OCI-LY1 (cell line): ENCODE measurements at regions not wholly inside any gene's neighbourhood (a gene's known extent, or its start where the extent isn't known, plus 50 kb on each side); places are given as distances from the start of the nearest gene placed in this dataset.
"Not testable (repeated sequence)": the region's sequence is repeated elsewhere in the genome, so short reads cannot be mapped to it uniquely, and the experiment has no call there.

Source experiments
- H2AFZ ChIP-seq: fragments of 200-600 bp; sonication (generic), shearing (Covaris generic); 2 replicates; pipeline ENCODE4 v1.6.0; 2014; ENCODE audit warnings: antibody characterized with exemption, mild to moderate bottlenecking, low read length
- H3F3A ChIP-seq: fragments of 200-600 bp; sonication (generic), shearing (Covaris generic); 2 replicates; pipeline ENCODE4 v1.6.0; 2014; ENCODE audit warnings: mild to moderate bottlenecking, antibody characterized with exemption, low read length, moderate library complexity; ENCODE audit not compliant: insufficient read depth
- H3K27ac ChIP-seq: fragments of 200-600 bp; sonication (generic); 2 replicates; pipeline ENCODE4 v1.5.1; 2014; ENCODE audit warnings: low read length, mixed run types, mild to moderate bottlenecking, low read depth; ENCODE audit not compliant: poor library complexity, severe bottlenecking
- H3K27me3 ChIP-seq: fragments of 200-600 bp; sonication (generic); 2 replicates; pipeline ENCODE4 v1.6.0; 2014; ENCODE audit warnings: antibody characterized with exemption, mild to moderate bottlenecking, low read length, moderate library complexity; ENCODE audit not compliant: insufficient read depth
- H3K36me3 ChIP-seq: fragments of 200-600 bp; sonication (generic); 2 replicates; pipeline ENCODE4 v1.6.1; 2014; ENCODE audit warnings: mild to moderate bottlenecking, antibody characterized with exemption, low read length, moderate library complexity, mixed read lengths; ENCODE audit not compliant: insufficient read depth
- H3K4me1 ChIP-seq: fragments of 200-600 bp; sonication (generic); 2 replicates; pipeline ENCODE4 v1.5.1; 2014; ENCODE audit warnings: mild to moderate bottlenecking, low read length, moderate library complexity; ENCODE audit not compliant: insufficient read depth, severe bottlenecking
- H3K4me2 ChIP-seq: fragments of 200-600 bp; sonication (generic), shearing (Covaris generic); 2 replicates; pipeline ENCODE4 v1.6.1; 2014; ENCODE audit warnings: low read length
- H3K4me3 ChIP-seq: fragments of 200-600 bp; sonication (generic); 2 replicates; pipeline ENCODE4 v1.5.1; 2014; ENCODE audit warnings: low read length, low read depth, mild to moderate bottlenecking, mixed read lengths; ENCODE audit not compliant: poor library complexity, severe bottlenecking
- H3K79me2 ChIP-seq: fragments of 200-600 bp; shearing (Covaris generic); 2 replicates; pipeline ENCODE4 v1.6.1; 2016; ENCODE audit warnings: mixed run types, low read length, mixed read lengths; ENCODE audit not compliant: insufficient read depth
- H3K9ac ChIP-seq: fragments of 200-600 bp; sonication (generic), shearing (Covaris generic); 2 replicates; pipeline ENCODE4 v1.6.1; 2014; ENCODE audit warnings: mild to moderate bottlenecking, low read length, mixed read lengths
- H3K9me2 ChIP-seq: fragments of 200-600 bp; sonication (generic), shearing (Covaris generic); 2 replicates; pipeline ENCODE4 v1.6.1; 2014; ENCODE audit warnings: low read depth, mild to moderate bottlenecking, low read length, mixed read lengths
- H3K9me3 ChIP-seq: fragments of 200-600 bp; shearing (Covaris generic); 2 replicates; pipeline ENCODE4 v1.6.1; 2014; ENCODE audit warnings: low read length, mixed read lengths
- H4K20me1 ChIP-seq: fragments of 200-600 bp; sonication (generic), shearing (Covaris generic); 2 replicates; pipeline ENCODE4 v1.6.0; 2016; ENCODE audit warnings: mild to moderate bottlenecking, low read length; ENCODE audit not compliant: insufficient read depth
- CTCF ChIP-seq: fragments of 200-600 bp; sonication (generic), shearing (Covaris generic); IDR thresholded peaks from 2 replicates; pipeline ENCODE4 v1.5.1; 2017; ENCODE audit warnings: mild to moderate bottlenecking, antibody characterized with exemption, low read length, moderate library complexity, mixed read lengths
- EZH2 ChIP-seq: fragments of 200-600 bp; sonication (generic), shearing (Covaris generic); IDR thresholded peaks from 2 replicates; pipeline ENCODE4 v1.8.0; 2017; ENCODE audit warnings: borderline replicate concordance, mixed run types, mild to moderate bottlenecking, antibody characterized with exemption, low read length, moderate library complexity, mixed read lengths

- H3K9me3 ChIP-seq, result no peaks in the 10 kb centered on the region
- H3K79me2 ChIP-seq, result no peaks in the 10 kb centered on the region
- H3F3A ChIP-seq, result no peaks in the 10 kb centered on the region
- H3K27me3 ChIP-seq, result no peaks in the 10 kb centered on the region
- no peaks in the 10 kb centered on the region for H3K4me1 ChIP-seq
- H3K27ac ChIP-seq, result no peak overlapping the region
- TF ChIP-seq CTCF, result no peak
- no peak for TF ChIP-seq EZH2
- H4K20me1 ChIP-seq, result no peaks in the 10 kb centered on the region
- H3K9ac ChIP-seq, result no peak overlapping the region
- H2AFZ ChIP-seq, result no peak overlapping the region; the same call in 1 of the 2 replicates
- no peak overlapping the region for H3K4me3 ChIP-seq
- no peak overlapping the region for H3K4me2 ChIP-seq
- no peaks in the 10 kb centered on the region for H3K36me3 ChIP-seq
- no peaks in the 10 kb centered on the region for H3K9me2 ChIP-seq
These were observed 360.1 kb upstream of the RGS18 start for GRCh38 chr1:191798178-191798577.

DNA sequence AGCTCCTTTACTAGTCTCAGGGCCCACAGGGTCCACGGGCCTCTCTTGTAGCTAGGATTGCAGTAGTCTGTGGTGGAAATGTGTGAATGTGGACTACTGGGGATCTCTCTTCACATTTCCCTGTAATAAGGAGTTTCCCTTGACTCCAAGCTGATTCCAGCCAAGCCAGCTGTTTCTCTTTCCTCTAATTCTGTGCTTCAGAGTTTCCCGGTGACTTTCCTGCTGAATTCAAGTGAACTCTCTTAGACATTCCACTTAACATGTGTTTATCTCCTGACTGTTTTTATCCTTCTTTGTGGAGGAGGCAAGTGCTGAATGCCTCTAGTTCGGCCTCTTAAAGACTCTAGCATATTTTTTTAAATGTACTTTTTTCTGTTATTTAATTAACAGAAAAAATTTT, 354.0 kb upstream of the RGS18 start:
- H3K27ac ChIP-seq, result no peak overlapping the region
- H2AFZ ChIP-seq, result no peak overlapping the region
- H3K4me3 ChIP-seq, result no peak overlapping the region
- H3K9ac ChIP-seq, result no peak overlapping the region
- TF ChIP-seq CTCF (no peak), EZH2 (no peak)
- H3K9me3 ChIP-seq, result no peaks in the 10 kb centered on the region
- no peaks in the 10 kb centered on the region for H4K20me1 ChIP-seq
- no peaks in the 10 kb centered on the region for H3K9me2 ChIP-seq
- no peak overlapping the region for H3K4me2 ChIP-seq
- no peaks in the 10 kb centered on the region for H3K4me1 ChIP-seq
- no peaks in the 10 kb centered on the region for H3K36me3 ChIP-seq
- H3K79me2 ChIP-seq, result no peaks in the 10 kb centered on the region
- no peaks in the 10 kb centered on the region for H3F3A ChIP-seq
- H3K27me3 ChIP-seq, result no peaks in the 10 kb centered on the region

DNA sequence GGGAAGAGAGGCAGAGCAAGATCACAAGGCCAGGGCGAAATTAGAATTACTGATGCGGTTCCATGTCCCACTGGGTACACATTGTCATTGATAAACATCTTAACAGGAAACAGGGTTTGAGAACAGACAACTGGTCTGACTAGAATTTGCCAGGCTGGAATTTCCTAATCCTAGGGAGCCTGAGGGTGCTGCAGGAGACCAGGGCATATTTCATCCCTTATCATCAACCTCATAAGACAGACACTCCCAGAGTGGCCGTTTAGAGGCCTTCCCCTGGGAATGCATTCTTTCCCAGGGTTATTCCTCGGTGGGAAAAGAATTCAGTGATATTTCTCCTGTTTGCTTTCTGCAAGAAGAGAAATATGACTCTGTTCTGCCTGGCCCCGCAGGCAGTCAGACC, 344.7 kb upstream of the RGS18 start:
- H3K4me2 ChIP-seq, H4K20me1 ChIP-seq, H3K9ac ChIP-seq, H3K9me2 ChIP-seq, H3K79me2 ChIP-seq, H3K27ac ChIP-seq, H3K9me3 ChIP-seq, H3F3A ChIP-seq, H3K4me3 ChIP-seq, H2AFZ ChIP-seq, H3K27me3 ChIP-seq, H3K4me1 ChIP-seq, H3K36me3 ChIP-seq: not testable (repeated sequence)

GRCh38 chr1:191818198-191818597, 340.1 kb upstream of the RGS18 start:
- Histone ChIP-seq H3K27me3 (no peaks in the 10 kb centered on the region), H3F3A (no peaks in the 10 kb centered on the region), H3K9me3 (no peaks in the 10 kb centered on the region), H3K4me2 (no peak overlapping the region), H3K9me2 (no peaks in the 10 kb centered on the region), H3K27ac (no peak overlapping the region), H4K20me1 (no peaks in the 10 kb centered on the region), H3K9ac (no peak overlapping the region), H3K4me1 (no peaks in the 10 kb centered on the region), H3K79me2 (no peaks in the 10 kb centered on the region), H3K4me3 (no peak overlapping the region), H3K36me3 (no peaks in the 10 kb centered on the region), H2AFZ (no peak overlapping the region)
- TF ChIP-seq CTCF, result no peak
- TF ChIP-seq EZH2, result no peak
